GM18511 (cell line): ENCODE measurements at regions not wholly inside any gene's neighbourhood (a gene's known extent, or its start where the extent isn't known, plus 50 kb on each side); places are given as distances from the start of the nearest gene placed in this dataset.

ENCODE experiments used
- ATAC-seq: cut with Tn5 transposase; IDR thresholded peaks from one replicate; pipeline ENCODE4 v1.9.1; 2021; ENCODE audit warnings: mild to moderate bottlenecking, moderate library complexity; ENCODE audit not compliant: unreplicated experiment

DNA sequence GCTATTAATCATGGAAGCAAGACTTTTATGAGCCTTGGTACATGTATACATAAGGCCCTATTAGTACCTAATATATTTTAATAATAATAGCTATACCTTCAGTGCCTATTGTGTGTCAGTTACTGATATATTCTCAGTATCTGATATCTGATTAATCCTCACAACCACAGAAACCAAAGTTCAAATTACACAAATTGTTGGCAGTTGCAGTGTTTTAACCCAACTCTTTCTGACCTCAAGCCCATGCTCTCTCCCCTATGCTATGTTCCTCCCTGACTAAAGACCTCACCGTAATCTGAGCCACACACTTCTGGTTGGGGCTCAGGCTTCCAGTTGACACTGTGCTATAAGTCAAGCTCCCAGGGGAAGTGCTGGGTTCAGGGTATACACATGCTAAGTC is 214.4 kb downstream of the SPTSSA start:
- no peak for ATAC-seq

GRCh38 chr14:34246206-34246605 is 215.8 kb downstream of the SPTSSA start:
- ATAC-seq: no peak

- no peak for ATAC-seq
These were observed 218.6 kb downstream of the SPTSSA start for GRCh38 chr14:34243401-34243800.

- ATAC-seq: no peak
These were observed 219.0 kb downstream of the SPTSSA start for GRCh38 chr14:34243001-34243400.

DNA sequence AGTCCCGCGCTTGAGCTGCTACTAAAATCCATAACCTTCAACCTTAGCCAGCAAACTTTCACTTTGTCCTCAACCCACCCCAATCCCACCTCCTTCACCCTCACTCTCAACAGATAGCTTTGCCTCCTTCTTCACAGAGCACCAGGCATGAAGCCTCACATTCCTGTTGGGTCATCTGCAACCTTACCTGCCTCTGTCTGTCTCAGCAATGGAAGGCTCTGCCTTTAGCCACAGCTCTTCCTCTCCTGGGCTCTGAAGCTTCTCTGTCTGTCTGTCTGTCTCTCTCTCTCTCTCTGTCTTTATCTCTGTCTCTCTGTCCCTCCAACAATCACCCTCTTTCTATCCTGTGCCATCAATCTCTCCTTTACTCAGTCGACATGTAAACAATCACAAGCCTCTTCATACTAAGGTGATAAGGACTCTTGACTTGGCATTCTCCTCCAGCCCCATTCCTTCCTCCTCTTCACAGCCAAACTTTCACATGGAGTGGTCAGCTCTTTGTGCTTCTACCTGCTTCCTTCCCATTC is 220.8 kb downstream of the SPTSSA start:
- ATAC-seq: no peak

- no peak for ATAC-seq
These were observed 223.4 kb downstream of the SPTSSA start for GRCh38 chr14:34238610-34239009.

GRCh38 chr14:34237677-34238076 is 224.4 kb downstream of the SPTSSA start:
- ATAC-seq: no peak

DNA sequence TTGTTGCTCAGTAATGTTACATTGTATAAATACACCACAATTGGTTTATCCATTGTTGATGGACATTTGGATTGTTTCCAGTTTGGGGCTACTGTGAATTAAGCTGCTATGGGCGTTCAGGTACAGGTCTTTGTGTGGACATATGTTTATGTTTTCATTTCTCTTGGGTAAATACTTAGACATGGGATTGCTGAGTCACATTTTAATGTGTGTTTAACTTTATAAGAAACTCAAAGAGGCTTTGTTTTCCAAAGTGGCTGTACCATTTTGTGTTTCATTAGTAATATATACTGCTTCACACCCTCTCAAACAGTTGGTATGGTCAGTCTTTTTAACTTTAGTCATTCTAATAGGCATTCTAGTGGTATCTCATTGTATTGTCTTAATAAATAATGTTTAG is 225.0 kb downstream of the SPTSSA start:
- ATAC-seq: no peak

GRCh38 chr14:34235643-34236300 is 226.3 kb downstream of the SPTSSA start:
- ATAC-seq: no peak

DNA sequence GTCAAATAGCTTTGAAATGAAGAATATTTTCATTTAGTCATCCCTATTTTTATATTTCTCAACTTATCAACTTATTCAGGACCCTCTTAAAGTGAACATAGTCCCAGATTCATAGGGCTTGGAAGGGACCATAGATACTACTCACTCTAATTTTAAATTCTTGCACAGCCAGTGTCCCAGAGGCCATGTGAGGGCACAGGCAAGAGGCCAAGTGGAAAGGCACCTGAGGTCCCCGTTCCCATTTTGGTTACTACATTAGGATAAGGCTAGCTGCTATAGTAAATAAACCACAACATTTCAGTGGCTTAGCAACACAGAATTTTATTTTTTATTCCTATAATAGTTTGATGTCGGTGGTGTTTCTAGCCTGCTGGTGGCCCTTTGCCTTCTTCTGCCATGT is 227.8 kb downstream of the SPTSSA start:
- no peak for ATAC-seq

GRCh38 chr14:34233619-34234018 is 228.4 kb downstream of the SPTSSA start:
- ATAC-seq: no peak

- no peak for ATAC-seq
These were observed 229.2 kb downstream of the SPTSSA start for GRCh38 chr14:34232790-34233189.

DNA sequence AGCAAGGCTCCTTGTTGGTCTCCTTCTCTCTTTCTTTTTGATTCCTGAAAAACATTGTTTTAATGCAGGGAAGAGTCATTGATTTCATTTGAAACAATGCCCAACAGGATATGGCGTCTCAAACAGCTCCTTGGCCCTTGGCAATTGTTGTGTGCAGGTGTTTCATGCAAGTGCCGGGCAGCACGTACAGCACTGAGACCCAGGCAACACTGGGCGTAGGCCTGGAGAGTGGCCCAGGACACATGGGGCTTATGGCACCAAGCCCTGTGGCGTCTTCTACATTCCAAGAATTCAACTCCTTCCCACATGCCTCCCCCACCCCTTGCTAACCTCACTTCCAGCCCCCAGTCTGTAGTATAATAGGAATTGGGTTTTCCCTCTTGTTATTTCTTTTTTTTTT is 230.4 kb downstream of the SPTSSA start:
- ATAC-seq: no peak

DNA sequence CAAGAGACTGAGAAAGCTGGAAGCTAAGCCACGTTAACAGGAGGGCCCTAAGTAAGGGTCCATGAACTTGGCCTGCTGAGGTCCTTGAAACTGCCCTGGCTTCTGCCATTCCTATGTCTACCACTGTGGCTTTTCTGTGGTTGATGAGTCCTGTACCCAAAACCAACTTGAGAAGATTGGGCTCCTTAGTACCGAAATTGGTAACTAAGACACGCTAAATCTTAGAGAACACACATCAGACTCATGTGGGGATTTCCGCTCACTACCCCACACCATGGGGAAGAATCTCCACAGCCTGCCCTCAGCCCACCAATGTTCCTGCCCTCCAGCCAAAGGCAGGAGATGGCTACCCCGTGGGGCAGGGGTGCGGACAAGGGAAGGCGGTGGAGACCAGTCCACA is 232.9 kb downstream of the SPTSSA start:
- no peak for ATAC-seq

- no peak for ATAC-seq
These were observed 233.4 kb downstream of the SPTSSA start for GRCh38 chr14:34228650-34228976.

DNA sequence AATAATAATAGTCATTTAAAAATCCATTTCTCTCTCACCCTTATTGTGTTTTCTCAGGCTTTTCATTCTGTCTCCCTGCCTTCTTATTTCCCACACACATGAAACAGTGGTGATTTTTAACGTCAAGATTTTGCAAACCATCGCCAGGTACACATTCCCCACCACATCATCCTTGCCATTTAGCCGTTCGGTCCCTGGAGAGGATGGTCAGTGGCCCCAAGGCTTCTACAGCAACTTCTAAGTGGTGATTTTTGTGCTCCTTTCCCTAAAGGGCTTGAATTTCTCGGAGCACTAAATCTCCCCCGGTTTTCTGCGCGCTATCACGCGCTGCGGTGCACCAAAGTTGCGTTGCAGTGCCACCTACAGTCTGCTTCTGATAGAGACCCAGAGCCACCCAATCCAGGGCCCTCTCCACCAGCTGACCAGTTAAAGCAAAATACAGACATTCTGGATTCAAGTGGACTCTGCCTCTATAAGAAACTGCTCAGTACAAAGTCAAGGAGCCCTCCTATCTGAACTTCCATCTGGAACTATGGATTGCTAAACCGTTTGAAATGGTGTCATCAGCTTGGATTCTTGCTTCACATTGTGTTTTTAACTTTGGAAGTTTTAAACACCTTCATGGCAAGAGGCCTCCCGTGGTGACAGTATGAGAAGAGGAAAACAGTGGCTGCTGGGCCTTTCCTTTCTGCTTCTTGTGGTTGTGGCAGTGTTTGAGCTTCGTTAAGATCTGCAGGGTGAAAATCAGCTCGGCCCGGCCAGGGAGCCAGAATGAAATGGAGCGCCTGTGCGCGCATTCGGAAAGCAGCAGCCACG is 234.0 kb downstream of the SPTSSA start:
- peak; percentile 94 for ATAC-seq

GRCh38 chr14:34224221-34224620 is 237.8 kb downstream of the SPTSSA start:
- ATAC-seq: no peak

DNA sequence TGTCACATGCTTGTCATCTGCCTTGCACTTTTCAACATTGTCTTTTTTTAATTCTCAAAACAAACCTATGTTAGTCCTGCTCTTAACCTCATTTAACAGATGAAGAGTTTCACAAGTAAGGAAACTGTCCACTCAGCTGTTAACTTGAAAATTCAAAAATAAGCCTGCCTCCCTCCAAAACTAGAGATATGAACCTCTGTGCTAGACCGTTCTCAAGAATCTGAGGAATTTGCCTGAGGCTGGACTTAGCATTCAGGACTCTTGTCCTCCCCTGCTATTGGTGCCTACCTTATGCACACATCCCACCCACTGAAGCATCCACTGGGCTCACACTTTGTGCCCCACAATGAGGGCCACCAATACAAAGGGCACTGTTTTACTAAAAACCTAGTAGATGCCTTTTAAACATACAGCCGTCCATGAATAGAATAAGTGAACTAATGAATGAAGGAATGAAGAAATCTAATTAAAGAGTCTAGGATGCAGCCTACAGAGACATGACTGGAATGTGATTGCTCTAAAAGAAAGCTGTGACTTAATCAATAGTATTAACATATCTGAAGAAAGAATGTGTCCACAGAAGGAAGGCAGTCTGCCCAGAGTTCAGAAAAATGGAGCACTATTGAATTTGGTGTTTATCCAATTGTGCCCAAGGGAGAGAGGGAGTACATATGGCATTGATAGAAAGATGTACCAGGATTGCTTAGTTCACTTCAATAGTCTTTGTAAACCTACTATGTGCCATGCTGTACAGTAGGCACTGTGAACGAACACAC is 238.5 kb downstream of the SPTSSA start:
- ATAC-seq: no peak

DNA sequence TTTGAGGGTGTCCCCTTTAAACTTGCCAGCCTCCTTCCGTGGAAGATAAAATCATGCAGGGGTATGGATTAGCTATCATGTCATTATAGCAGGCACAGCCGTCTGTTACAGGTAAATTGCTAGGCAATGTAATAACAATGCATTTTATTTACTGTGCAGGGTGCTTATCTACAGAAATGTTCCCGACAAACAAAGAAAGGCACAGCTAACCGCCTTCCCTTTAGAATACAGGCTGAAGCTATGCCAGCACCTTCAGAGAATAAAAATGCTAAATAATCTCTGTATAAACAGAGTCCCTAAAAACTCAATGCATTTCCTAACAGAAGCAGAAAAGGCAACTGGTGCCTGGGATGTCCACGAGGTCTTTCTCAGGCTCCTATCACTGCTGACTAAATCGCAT is 239.2 kb downstream of the SPTSSA start:
- no peak for ATAC-seq

DNA sequence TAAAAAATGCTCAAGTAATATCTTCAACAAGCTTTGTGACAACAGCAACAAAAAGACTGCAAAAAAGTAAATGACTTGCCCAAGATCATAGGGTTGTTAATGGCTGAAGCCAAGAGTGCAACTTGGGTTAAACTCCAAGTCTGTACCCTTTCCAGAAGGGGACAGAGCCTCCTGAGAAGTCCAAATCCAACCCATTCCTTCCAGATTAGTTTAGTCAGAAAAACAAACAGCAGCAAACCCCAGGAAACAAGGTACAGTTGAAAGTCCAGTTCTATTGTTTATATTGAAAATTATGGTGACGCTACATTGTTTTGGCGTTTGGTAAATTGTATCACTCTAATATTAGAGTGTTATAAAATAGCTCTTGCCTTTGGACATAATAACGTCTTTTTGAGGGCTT is 239.9 kb downstream of the SPTSSA start:
- ATAC-seq: no peak

DNA sequence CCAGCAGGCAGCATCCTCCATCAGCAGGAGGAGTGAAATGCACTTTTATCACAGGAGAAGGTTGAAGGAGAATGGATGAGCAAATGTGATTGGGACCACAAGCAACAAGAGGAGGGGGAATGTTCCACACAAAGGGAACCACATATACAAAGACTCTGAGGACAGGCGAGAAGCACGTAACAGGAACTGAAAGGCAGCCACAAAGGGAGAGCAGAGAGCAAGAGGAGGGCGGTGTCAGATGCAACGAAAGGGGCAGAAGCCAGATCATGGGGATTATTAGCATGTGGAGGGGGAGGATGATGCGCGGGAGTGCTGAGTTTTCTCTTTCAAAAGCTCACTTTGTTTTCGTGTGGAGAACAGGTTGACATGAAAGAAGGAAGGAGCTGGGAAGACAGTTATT is 241.1 kb downstream of the SPTSSA start:
- ATAC-seq: peak; percentile 97

DNA sequence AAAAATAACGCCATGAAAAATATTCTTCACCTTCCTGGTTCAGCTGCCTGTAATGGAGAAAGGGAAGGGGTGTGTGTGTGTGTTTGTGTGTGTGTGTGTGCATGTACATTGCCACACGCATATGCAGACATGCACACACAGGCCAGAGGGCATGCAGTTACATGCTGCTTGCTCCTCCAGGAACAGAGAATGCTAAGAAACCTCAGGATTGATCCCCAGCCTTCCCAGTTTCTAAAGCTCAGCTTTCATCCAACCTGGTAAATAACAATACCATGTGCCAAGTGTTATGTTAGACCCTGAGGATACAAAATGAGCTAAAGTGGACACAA is 241.7 kb downstream of the SPTSSA start:
- no peak for ATAC-seq
